ENCODE measurements at regions not wholly inside any gene's neighbourhood (a gene's known extent, or its start where the extent isn't known, plus 50 kb on each side); places are given as distances from the start of the nearest gene placed in this dataset.

DNA sequence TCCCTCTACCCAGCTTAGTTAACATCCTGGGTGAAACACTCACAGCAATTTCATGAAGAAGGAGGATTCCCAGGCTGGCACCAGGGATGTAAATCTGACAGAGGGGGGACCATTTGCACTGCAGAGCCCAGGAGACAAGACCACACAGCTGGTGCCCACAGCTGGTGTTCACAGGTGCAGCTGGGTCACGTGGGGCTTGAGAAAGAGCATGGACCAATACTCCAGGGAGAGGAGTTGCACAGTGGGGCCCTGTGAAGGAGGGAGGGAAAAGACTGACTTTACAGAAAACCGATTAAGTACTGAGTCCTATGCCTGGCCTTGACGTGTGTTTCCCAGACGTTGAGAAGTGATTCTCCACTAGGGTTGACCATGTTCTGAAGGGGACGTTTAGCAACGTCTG, 1316.7 kb upstream of the TMEM132C start:
- Histone ChIP-seq H3K4me1 (no peaks in the 10 kb centered on the region), H3K27me3 (no peaks in the 10 kb centered on the region), H3K36me3 (no peaks in the 10 kb centered on the region), H3K4me3 (no peak overlapping the region), H3K9me3 (no peaks in the 10 kb centered on the region), H3K27ac (no peak overlapping the region)
- intact Hi-C loops (cut with DNase I), result no loop called here
- ATAC-seq, result no peak
- TF ChIP-seq, protein P1, sequence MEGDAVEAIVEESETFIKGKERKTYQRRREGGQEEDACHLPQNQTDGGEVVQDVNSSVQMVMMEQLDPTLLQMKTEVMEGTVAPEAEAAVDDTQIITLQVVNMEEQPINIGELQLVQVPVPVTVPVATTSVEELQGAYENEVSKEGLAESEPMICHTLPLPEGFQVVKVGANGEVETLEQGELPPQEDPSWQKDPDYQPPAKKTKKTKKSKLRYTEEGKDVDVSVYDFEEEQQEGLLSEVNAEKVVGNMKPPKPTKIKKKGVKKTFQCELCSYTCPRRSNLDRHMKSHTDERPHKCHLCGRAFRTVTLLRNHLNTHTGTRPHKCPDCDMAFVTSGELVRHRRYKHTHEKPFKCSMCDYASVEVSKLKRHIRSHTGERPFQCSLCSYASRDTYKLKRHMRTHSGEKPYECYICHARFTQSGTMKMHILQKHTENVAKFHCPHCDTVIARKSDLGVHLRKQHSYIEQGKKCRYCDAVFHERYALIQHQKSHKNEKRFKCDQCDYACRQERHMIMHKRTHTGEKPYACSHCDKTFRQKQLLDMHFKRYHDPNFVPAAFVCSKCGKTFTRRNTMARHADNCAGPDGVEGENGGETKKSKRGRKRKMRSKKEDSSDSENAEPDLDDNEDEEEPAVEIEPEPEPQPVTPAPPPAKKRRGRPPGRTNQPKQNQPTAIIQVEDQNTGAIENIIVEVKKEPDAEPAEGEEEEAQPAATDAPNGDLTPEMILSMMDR (IDR thresholded peaks at IDR 0.05), result no peak
- no peak for TF ChIP-seq POLR2A (IDR thresholded peaks at IDR 0.05)
- 63% methylated on average over 5 of the region's 6 CpGs for WGBS (ENCODE audit: insufficient coverage, low coverage, low lambda C conversion rate, missing lambda C conversion rate)
- DNase-seq, result no peak

DNA sequence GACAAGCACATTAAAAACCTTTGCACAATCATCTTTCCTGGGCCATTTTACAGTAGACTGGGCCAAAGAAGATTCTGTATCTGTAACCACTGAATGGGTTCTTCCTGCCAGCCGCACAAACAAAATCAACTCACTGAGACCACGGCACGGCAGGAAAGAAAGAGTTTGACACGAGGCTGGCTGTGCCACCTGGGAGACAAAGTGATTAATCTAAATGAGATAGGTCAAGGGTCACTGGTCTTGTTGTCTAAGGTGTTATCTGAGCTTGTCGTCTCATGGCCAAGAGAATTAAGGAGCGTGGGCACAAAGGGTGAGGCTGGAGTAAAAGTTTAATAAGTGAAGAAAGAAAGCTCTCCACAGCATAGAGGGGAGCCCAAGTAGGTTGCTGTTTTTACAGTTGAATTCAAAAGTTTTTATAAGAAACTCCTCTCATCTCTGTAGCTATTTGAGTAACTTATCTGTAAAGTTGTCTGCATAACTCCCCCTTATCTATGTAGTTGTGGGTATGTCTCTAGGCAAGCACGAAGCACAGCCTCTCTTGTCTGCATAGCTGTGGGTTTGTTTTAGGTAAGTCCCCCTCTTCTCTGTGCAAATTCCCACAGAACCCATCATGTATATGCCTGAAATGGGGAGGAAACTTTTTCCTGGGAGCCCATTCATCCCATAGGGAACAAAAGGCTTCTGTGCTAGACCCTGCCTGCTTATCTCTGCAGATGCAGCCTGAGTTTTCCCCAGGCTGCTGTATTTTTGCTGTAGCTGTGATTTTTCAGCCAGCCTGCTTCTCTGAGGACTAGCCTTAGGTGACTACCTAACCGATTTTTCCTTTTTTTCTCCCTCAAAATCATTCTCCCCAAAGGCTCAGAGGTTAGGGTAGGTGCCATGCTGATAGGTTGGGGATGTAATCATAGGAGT, 1314.6 kb upstream of the TMEM132C start:
- 24% methylated on average over 8 of the region's 8 CpGs for WGBS (ENCODE audit: insufficient coverage, low coverage, low lambda C conversion rate, missing lambda C conversion rate)
- intact Hi-C loops (cut with DNase I), result no loop called here
- ATAC-seq, result no peak

DNA sequence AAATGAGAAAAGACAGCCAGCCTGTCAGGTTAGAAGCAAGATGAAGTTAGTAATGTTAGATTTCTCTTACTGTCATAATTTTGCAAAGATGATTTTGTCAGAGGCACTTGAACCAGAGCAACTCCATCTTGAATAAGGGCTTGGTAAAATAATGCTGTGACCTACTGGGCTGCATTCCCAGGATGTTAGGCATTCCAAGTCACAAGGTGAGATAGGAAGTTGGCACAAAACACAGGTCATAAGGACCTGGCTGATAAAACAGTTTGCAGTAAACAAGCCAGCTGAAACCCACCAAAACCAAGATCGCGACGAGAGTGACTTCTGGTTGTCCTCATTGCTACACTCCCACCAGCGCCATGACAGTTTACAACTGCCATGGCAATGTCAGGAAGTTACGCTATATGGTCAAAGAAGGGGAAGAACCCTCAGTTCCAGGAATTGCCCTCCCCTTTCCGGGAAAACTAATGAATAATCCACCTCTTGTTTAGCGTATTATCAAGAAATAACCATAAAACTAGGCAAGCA, 1313.5 kb upstream of the TMEM132C start:
- Histone ChIP-seq H3K4me1 (no peaks in the 10 kb centered on the region), H3K27ac (no peak overlapping the region), H3K9me3 (no peaks in the 10 kb centered on the region), H3K36me3 (no peaks in the 10 kb centered on the region), H3K4me3 (no peak overlapping the region), H3K27me3 (no peaks in the 10 kb centered on the region)
- no peak for TF ChIP-seq POLR2A (IDR thresholded peaks at IDR 0.05)
- TF ChIP-seq, protein P1 (IDR thresholded peaks at IDR 0.05), result no peak
- intact Hi-C loops (cut with DNase I), result no loop called here
- 61% methylated on average over 6 of the region's 7 CpGs for WGBS (ENCODE audit: insufficient coverage, low coverage, low lambda C conversion rate, missing lambda C conversion rate)
- DNase-seq (no peak), ATAC-seq (no peak)

More for the DNA sequence above, 1314.6 kb upstream of the TMEM132C start:
- no peak overlapping the region for H3K4me3 ChIP-seq
- H3K9me3 ChIP-seq, result no peaks in the 10 kb centered on the region
- H3K27ac ChIP-seq, result no peak overlapping the region
- no peaks in the 10 kb centered on the region for H3K36me3 ChIP-seq
- TF ChIP-seq POLR2A (IDR thresholded peaks at IDR 0.05), result no peak
- H3K27me3 ChIP-seq, result no peaks in the 10 kb centered on the region
- no peak for DNase-seq
- H3K4me1 ChIP-seq, result no peaks in the 10 kb centered on the region

DNA sequence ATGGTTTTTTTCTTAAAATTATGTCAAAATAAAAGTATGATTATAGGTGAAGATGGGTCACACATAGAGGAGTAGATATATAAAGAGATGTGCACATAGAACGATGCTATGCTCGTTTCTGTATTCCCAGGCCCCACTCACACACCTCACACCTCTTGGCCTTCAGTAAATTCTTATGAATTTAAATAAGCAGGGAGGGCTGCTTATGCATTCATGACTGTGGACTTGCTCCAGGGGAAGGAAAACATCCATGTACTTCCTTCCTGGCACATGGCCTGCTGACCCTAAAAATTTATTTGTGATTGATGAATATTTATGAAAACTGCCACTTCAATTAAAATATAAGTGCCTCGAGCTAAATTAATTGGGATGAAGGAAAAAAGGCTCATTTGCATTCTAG, 1306.7 kb upstream of the TMEM132C start:
- WGBS (ENCODE audit: insufficient coverage, low coverage, low lambda C conversion rate, missing lambda C conversion rate), result 42% methylated on average over 3 of the region's 3 CpGs
- H3K27me3 ChIP-seq, result no peaks in the 10 kb centered on the region
- DNase-seq (no peak), ATAC-seq (no peak)
- H3K36me3 ChIP-seq, result no peaks in the 10 kb centered on the region
- H3K4me3 ChIP-seq, result no peak overlapping the region
- intact Hi-C loops (cut with DNase I), result no loop called here
- TF ChIP-seq, protein P1 (IDR thresholded peaks at IDR 0.05), result no peak
- TF ChIP-seq POLR2A (IDR thresholded peaks at IDR 0.05), result no peak
- H3K4me1 ChIP-seq, result no peaks in the 10 kb centered on the region
- no peak overlapping the region for H3K27ac ChIP-seq
- no peaks in the 10 kb centered on the region for H3K9me3 ChIP-seq

DNA sequence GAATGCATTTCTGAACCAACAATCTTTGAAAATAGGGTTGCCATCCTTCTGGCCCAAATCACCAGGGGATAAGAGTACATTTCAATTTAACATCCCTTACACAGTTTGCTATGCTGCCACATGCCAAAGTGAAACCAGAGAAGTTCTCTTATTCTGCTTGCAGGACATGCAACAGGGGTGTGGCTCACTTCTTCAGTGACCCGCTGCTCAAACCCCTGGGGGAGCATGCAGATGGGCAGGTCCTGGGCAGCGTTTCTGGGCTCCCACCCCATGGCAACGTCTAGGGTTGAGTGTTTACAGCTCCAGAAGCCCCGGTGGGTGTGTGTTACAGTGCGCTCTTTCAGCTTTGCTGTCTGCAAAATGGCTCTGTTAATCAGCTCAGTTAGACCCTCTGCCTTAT, 1306.3 kb upstream of the TMEM132C start:
- ATAC-seq (no peak), DNase-seq (no peak)
- Histone ChIP-seq H3K27me3 (no peaks in the 10 kb centered on the region), H3K36me3 (no peaks in the 10 kb centered on the region), H3K4me1 (no peaks in the 10 kb centered on the region), H3K9me3 (no peaks in the 10 kb centered on the region), H3K27ac (no peak overlapping the region), H3K4me3 (no peak overlapping the region)
- 64% methylated on average over 3 of the region's 5 CpGs for WGBS (ENCODE audit: insufficient coverage, low coverage, low lambda C conversion rate, missing lambda C conversion rate)
- TF ChIP-seq, protein P1 (IDR thresholded peaks at IDR 0.05), result no peak
- TF ChIP-seq POLR2A (IDR thresholded peaks at IDR 0.05), result no peak
- intact Hi-C loops (cut with DNase I), result no loop called here
